Right cardiac atrium (tissue), 5 donors: ENCODE measurements at regions not wholly inside any gene's neighbourhood (a gene's known extent, or its start where the extent isn't known, plus 50 kb on each side); places are given as distances from the start of the nearest gene placed in this dataset.
A peak's percentile ranks its signal among the peaks of the same experiment; 100 is the strongest.
"Not testable (repeated sequence)": the region's sequence is repeated elsewhere in the genome, so short reads cannot be mapped to it uniquely, and the experiment has no call there.

Source experiments
- ATAC-seq, 2 donors: fragments of 200-7000 bp; cut with Tn5 transposase; one replicate each; pipeline versions ENCODE4 v1.8.0 to v1.9.1; 2020; ENCODE audit warnings: moderate library complexity in 2 of 2, mild to moderate bottlenecking in 1 of 2
- DNase-seq, 3 donors: peaks; one replicate each; pipeline ENCODE4 v3.0.0-alpha.2; 2020
- H3K27ac ChIP-seq: one replicate; pipeline ENCODE4 v1.5.1; 2013; ENCODE audit warnings: mild to moderate bottlenecking, low read length, control low read depth, moderate library complexity
- H3K27me3 ChIP-seq: one replicate; pipeline ENCODE4 v1.6.1; 2013; ENCODE audit not compliant: control insufficient read depth, insufficient read depth
- H3K4me1 ChIP-seq: one replicate; pipeline ENCODE4 v1.6.1; 2013; ENCODE audit warnings: low read length; ENCODE audit not compliant: control insufficient read depth, insufficient read depth
- H3K4me3 ChIP-seq: one replicate; pipeline ENCODE4 v1.5.1; 2013; ENCODE audit warnings: low read length, control low read depth
- H3K9me3 ChIP-seq: one replicate; pipeline ENCODE4 v1.6.1; 2013; ENCODE audit warnings: low read length; ENCODE audit not compliant: control insufficient read depth
- WGBS: extraction: QIAGEN DNeasy Blood & Tissue Kit; methylation state at CpG from one replicate; pipeline ENCODE4 v1.1.7; 2013; 5-methylcytosine and 5-hydroxymethylcytosine counted together
- intact Hi-C, 4 donors: fragments of 100-400 bp; cut with DNase I; formaldehyde crosslinking; loops; one replicate each; pipeline versions ENCODE4 v1.11.0 to v1.14.0; 2022 to 2023
- donor health status: healthy with polysubstance abuse.
- donor health status: DM: no; HTN: yes; CAD: no.
- donor health status: DM: no; HTN: no; CAD: no.
- donor health status: DM: no; HTN: yes; CAD: no; lungs with severe emphysema.
- donor health status: DM: yes; HTN: yes; CAD: no.

GRCh38 chr7:67338545-67338944 is 341.9 kb downstream of the TYW1 start:
- intact Hi-C loops, result not testable (repeated sequence)

GRCh38 chr7:67341153-67341768 is 344.6 kb downstream of the TYW1 start:
- no peak for ATAC-seq
- no peak overlapping the region for H3K4me3 ChIP-seq
- WGBS, result 87% methylated on average over 10 of the region's 10 CpGs

More at GRCh38 chr7:67338545-67338944, 341.9 kb downstream of the TYW1 start:
- not testable (repeated sequence) for DNase-seq, H3K27me3 ChIP-seq, H3K4me1 ChIP-seq, H3K27ac ChIP-seq, ATAC-seq, H3K4me3 ChIP-seq, H3K9me3 ChIP-seq

GRCh38 chr7:67343114-67343513 is 346.5 kb downstream of the TYW1 start:
- intact Hi-C loops, result no loop called here
- no peaks in the 10 kb centered on the region for H3K4me1 ChIP-seq
- peak in 1 of 2 donors; percentile 35 for ATAC-seq
- H3K4me3 ChIP-seq, result no peak overlapping the region
- WGBS, result 74% methylated on average over 3 of the region's 3 CpGs
- no peak overlapping the region for H3K27ac ChIP-seq
- no peaks in the 10 kb centered on the region for H3K27me3 ChIP-seq
- DNase-seq, result no peak
- no peaks in the 10 kb centered on the region for H3K9me3 ChIP-seq

More at GRCh38 chr7:67341153-67341768, 344.6 kb downstream of the TYW1 start:
- DNase-seq, result no peak
- no peak overlapping the region for H3K27ac ChIP-seq
- H3K4me1 ChIP-seq, result no peaks in the 10 kb centered on the region
- no peaks in the 10 kb centered on the region for H3K27me3 ChIP-seq
- intact Hi-C loops, result no loop called here
- no peaks in the 10 kb centered on the region for H3K9me3 ChIP-seq

GRCh38 chr7:67343572-67343971 is 346.9 kb downstream of the TYW1 start:
- no peaks in the 10 kb centered on the region for H3K4me1 ChIP-seq
- 71% methylated on average over 5 of the region's 5 CpGs for WGBS
- ATAC-seq (peak in 1 of 2 donors; percentile 19), DNase-seq (no peak)
- no peak overlapping the region for H3K4me3 ChIP-seq
- no peaks in the 10 kb centered on the region for H3K27me3 ChIP-seq
- H3K9me3 ChIP-seq, result no peaks in the 10 kb centered on the region
- intact Hi-C loops, result no loop called here
- no peak overlapping the region for H3K27ac ChIP-seq

- H3K4me3 ChIP-seq, result no peak overlapping the region
- no peaks in the 10 kb centered on the region for H3K4me1 ChIP-seq
- intact Hi-C loops, result no loop called here
- H3K9me3 ChIP-seq, result no peaks in the 10 kb centered on the region
- no peak overlapping the region for H3K27ac ChIP-seq
- 98% methylated on average over 3 of the region's 3 CpGs for whole genome bisulfite sequencing
- ATAC-seq, result no peak
- no peaks in the 10 kb centered on the region for H3K27me3 ChIP-seq
- no peak for DNase-seq
Measured at GRCh38 chr7:67344481-67345193, 348.0 kb downstream of the TYW1 start.

- no peaks in the 10 kb centered on the region for H3K4me1 ChIP-seq
- H3K27ac ChIP-seq, result no peak overlapping the region
- H3K9me3 ChIP-seq, result no peaks in the 10 kb centered on the region
- no peaks in the 10 kb centered on the region for H3K27me3 ChIP-seq
- intact Hi-C loops, result no loop called here
- DNase-seq (no peak), ATAC-seq (no peak)
- no peak overlapping the region for H3K4me3 ChIP-seq
- whole genome bisulfite sequencing, result 74% methylated on average over 4 of the region's 4 CpGs
Measured at GRCh38 chr7:67346126-67346525, 349.5 kb downstream of the TYW1 start.

GRCh38 chr7:67346876-67347275 is 350.2 kb downstream of the TYW1 start:
- intact Hi-C loops, result no loop called here
- H3K4me1 ChIP-seq, result no peaks in the 10 kb centered on the region
- WGBS, result 68% methylated on average over 4 of the region's 4 CpGs
- no peaks in the 10 kb centered on the region for H3K9me3 ChIP-seq
- H3K27me3 ChIP-seq, result no peaks in the 10 kb centered on the region
- H3K4me3 ChIP-seq, result no peak overlapping the region
- ATAC-seq (no peak), DNase-seq (no peak)
- H3K27ac ChIP-seq, result no peak overlapping the region

GRCh38 chr7:67348171-67348570 is 351.5 kb downstream of the TYW1 start:
- H3K4me3 ChIP-seq, result no peak overlapping the region
- no peaks in the 10 kb centered on the region for H3K27me3 ChIP-seq
- 89% methylated on average over 7 of the region's 7 CpGs for whole genome bisulfite sequencing
- intact Hi-C loops, result no loop called here
- no peak for ATAC-seq
- no peaks in the 10 kb centered on the region for H3K9me3 ChIP-seq
- DNase-seq, result no peak
- no peaks in the 10 kb centered on the region for H3K4me1 ChIP-seq
- H3K27ac ChIP-seq, result no peak overlapping the region

GRCh38 chr7:67357653-67358052 is 361.0 kb downstream of the TYW1 start:
- H3K4me1 ChIP-seq, H3K9me3 ChIP-seq, ATAC-seq, H3K27me3 ChIP-seq, H3K27ac ChIP-seq, H3K4me3 ChIP-seq, DNase-seq, intact Hi-C loops: not testable (repeated sequence)
- 93% methylated on average over 3 of the region's 3 CpGs for WGBS

- ATAC-seq, H3K27me3 ChIP-seq, intact Hi-C loops, H3K4me3 ChIP-seq, H3K27ac ChIP-seq, DNase-seq, H3K4me1 ChIP-seq, H3K9me3 ChIP-seq: not testable (repeated sequence)
- WGBS, result 77% methylated on average over 8 of the region's 8 CpGs
Measured at GRCh38 chr7:67358316-67358715, 361.7 kb downstream of the TYW1 start.

- DNase-seq, H3K27me3 ChIP-seq, H3K9me3 ChIP-seq, H3K4me1 ChIP-seq, intact Hi-C loops, ATAC-seq, H3K27ac ChIP-seq, H3K4me3 ChIP-seq: not testable (repeated sequence)
- WGBS, result 73% methylated on average over 3 of the region's 3 CpGs
Measured at GRCh38 chr7:67358738-67359137, 362.1 kb downstream of the TYW1 start.
